Lower leg skin (tissue), 4 donors: ENCODE measurements at regions not wholly inside any gene's neighbourhood (a gene's known extent, or its start where the extent isn't known, plus 50 kb on each side); places are given as distances from the start of the nearest gene placed in this dataset.

Experiments
- DNase-seq, 2 donors: peaks; one replicate each; pipeline ENCODE4 v3.0.0-alpha.2; 2019; ENCODE audit warnings: low spot score in 2 of 2
- H3K4me3 ChIP-seq: fragments of 200-600 bp; sonication (generic); 2 replicates; pipeline ENCODE4 v1.5.1; 2017; ENCODE audit warnings: mild to moderate bottlenecking, low read depth; ENCODE audit not compliant: poor library complexity, severe bottlenecking
- CTCF ChIP-seq, 3 donors: fragments of 450-650 bp; IDR thresholded peaks; one replicate each; pipeline ENCODE4 v1.5.1; 2016; ENCODE audit warnings: antibody characterized with exemption in 3 of 3, mild to moderate bottlenecking in 3 of 3, moderate library complexity in 2 of 3
- POLR2A ChIP-seq, 2 donors: fragments of 450-650 bp; IDR thresholded peaks; one replicate each; pipeline ENCODE4 v1.6.1; 2016 to 2017; ENCODE audit warnings: antibody characterized with exemption in 2 of 2, mild to moderate bottlenecking in 1 of 2, moderate library complexity in 1 of 2
- WGBS, 2 donors: methylation state at CpG; one replicate each; pipeline ENCODE4 v1.1.5; 2018; 5-methylcytosine and 5-hydroxymethylcytosine counted together
- intact Hi-C: fragments of 100-400 bp; cut with DNase I; formaldehyde crosslinking; loops from one replicate; pipeline ENCODE4 v1.15.0; 2023; ENCODE audit warnings: low total_unique reads

- TF ChIP-seq POLR2A (IDR thresholded peaks at IDR 0.05), result no peak
- no peak for TF ChIP-seq CTCF (IDR thresholded peaks at IDR 0.05)
- WGBS, 2 donors, result 87 to 92% methylated on average over 3 of the region's 3 CpGs
Measured at GRCh38 chr2:153601812-153602211, 123.2 kb upstream of the RPRM start.

GRCh38 chr2:153604133-153604532, 125.6 kb upstream of the RPRM start:
- TF ChIP-seq CTCF (IDR thresholded peaks at IDR 0.05) (no peak), POLR2A (IDR thresholded peaks at IDR 0.05) (no peak)
- H3K4me3 ChIP-seq, result no peak overlapping the region
- intact Hi-C loops, result no loop called here
- 72 to 83% methylated on average over 1 of the region's 1 CpG for WGBS, 2 donors
- no peak for DNase-seq

More at GRCh38 chr2:153601812-153602211, 123.2 kb upstream of the RPRM start:
- intact Hi-C loops, result no loop called here
- DNase-seq, result no peak
- H3K4me3 ChIP-seq, result no peak overlapping the region

GRCh38 chr2:153606623-153607022, 128.1 kb upstream of the RPRM start:
- 47 to 65% methylated on average over 3 of the region's 3 CpGs for WGBS, 2 donors
- intact Hi-C loops, result no loop called here
- no peak overlapping the region for H3K4me3 ChIP-seq
- DNase-seq, result no peak
- no peak for TF ChIP-seq POLR2A (IDR thresholded peaks at IDR 0.05)
- no peak for TF ChIP-seq CTCF (IDR thresholded peaks at IDR 0.05)

GRCh38 chr2:153622285-153622684, 143.7 kb upstream of the RPRM start:
- 63 to 79% methylated on average over 4 of the region's 4 CpGs for WGBS, 2 donors
- intact Hi-C loops, result no loop called here
- TF ChIP-seq POLR2A (IDR thresholded peaks at IDR 0.05) (no peak), CTCF (IDR thresholded peaks at IDR 0.05) (no peak)
- DNase-seq, result no peak
- H3K4me3 ChIP-seq, result no peak overlapping the region

- H3K4me3 ChIP-seq, result no peak overlapping the region
- intact Hi-C loops, result no loop called here
- no peak for DNase-seq
- 17 to 38% methylated on average over 1 of the region's 1 CpG for WGBS, 2 donors
- TF ChIP-seq CTCF (IDR thresholded peaks at IDR 0.05), result no peak
- no peak for TF ChIP-seq POLR2A (IDR thresholded peaks at IDR 0.05)
Measured at GRCh38 chr2:153623020-153623419, 144.5 kb upstream of the RPRM start.

- TF ChIP-seq CTCF (IDR thresholded peaks at IDR 0.05) (no peak), POLR2A (IDR thresholded peaks at IDR 0.05) (no peak)
- WGBS, 2 donors, result 48 to 51% methylated on average over 2 of the region's 2 CpGs
- DNase-seq, result no peak
- intact Hi-C loops, result no loop called here
- no peak overlapping the region for H3K4me3 ChIP-seq
Measured at GRCh38 chr2:153626676-153627075, 148.1 kb upstream of the RPRM start.
